GM21786 (cell line): ENCODE measurements at regions not wholly inside any gene's neighbourhood (a gene's known extent, or its start where the extent isn't known, plus 50 kb on each side); places are given as distances from the start of the nearest gene placed in this dataset.

Source experiments
- ATAC-seq: cut with Tn5 transposase; IDR thresholded peaks from one replicate; pipeline ENCODE4 v1.9.1; 2021; ENCODE audit not compliant: unreplicated experiment

DNA sequence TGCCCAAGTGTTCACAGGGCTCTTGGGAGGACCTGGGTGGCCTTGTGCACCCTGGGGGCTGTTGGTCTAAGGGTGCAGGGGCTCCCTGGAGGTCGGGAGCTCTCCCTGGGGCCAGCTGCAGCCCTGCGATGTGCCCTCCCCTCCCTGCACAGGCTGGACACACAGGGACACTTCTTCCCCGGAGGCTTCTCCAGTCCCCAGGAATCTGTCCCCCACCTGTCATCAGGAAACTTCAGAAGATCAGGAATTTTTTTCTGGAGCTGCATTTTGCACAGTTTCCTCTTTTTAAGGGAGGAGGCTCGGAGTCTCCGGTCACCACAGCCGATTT is 66.9 kb upstream of the BHLHE23 start:
- ATAC-seq, result no peak

DNA sequence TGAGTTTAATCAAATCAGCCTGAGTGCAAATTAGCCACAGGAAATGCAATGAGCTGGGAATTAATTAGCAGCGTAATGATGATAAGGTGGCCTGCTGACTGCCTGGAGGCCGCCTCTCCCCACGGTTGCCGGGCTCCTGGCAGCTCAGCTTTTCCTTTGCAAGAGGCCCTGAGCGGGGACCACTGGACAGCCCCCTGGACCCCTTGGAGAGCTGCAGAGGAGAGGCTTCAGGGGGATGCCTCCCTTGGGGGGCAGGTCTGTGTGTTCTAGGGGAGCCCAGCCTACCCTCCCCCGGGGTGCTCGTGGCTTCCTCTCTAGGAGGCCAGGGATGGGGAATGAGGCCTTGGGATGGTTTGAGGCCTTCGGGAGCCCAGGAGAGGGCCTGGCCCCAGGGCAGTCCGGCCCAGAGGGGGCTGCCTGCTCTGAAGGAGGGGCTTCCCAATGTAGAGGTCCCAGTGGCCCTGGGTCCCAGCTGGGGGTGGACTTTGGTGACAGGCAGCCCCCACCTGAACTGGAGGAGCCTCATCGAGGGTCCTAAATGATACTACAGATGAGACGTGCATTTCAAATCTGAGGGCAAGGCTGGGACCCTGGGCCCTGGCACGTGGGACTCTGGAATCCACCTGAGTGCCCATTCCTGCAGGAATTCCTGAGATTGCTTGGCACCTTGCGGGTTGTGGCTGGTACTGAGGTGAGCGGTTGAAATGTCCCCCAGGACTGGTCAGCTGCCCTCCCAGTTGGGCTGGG is 66.4 kb upstream of the BHLHE23 start:
- ATAC-seq, result no peak

DNA sequence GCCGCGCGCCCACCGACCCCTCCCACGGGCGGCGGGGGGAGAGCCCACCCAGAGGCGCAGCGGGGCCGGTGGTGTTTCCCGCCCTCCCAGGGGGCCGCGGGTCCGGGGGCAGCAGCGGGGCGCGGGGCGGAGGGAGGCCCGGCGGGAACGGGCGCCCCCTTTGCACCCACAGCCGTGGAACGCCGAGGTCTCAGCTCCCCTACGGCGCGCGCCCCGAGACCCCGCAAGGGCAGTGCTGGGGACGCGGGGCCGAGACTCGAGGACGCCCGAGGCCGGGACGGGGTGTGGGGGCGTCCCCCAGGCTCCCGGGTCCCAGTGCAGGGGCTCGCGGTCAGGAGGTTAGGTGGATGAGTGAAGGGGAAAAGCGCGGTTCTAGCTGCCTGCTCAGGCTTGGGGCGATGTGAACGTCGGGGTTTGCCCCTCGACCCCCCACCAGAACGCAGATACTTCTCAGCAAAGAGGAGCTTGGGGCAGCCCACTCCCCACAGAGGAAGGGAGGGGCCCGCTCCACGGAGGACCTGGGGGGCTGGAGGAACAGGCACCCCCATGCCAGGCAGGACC is 65.5 kb upstream of the BHLHE23 start:
- no peak for ATAC-seq

DNA sequence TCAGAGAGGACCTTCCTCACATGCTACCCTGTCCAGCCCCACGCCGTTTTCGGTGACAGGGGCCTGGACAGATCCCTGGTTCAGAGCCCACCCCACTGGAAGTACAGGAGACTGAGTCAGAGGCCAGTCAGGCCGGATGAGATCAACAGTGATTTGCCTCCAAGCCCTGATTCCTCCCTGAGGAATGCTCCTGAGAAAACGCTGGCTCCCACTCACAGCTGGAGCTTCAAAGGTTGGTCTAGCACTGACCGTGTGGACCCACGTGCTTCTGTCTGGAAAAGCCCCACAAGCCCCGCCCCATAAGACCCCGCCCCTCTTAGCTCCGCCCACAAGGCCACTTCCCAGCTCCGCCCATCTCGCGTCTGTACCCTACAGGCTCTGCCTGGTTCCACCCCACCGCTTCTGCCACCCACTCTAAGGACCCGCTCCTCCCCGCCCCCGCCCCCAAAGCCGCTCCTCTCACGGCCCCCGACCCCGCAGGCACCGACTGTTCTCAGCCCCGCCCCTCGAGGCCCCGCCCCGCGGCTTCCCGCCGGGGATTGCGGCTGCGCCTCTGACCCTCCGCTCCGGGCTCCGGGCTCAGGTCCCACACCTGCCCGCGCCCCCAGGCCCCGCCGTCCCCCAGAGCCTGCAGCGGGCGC is 64.9 kb upstream of the BHLHE23 start:
- ATAC-seq, result no peak

DNA sequence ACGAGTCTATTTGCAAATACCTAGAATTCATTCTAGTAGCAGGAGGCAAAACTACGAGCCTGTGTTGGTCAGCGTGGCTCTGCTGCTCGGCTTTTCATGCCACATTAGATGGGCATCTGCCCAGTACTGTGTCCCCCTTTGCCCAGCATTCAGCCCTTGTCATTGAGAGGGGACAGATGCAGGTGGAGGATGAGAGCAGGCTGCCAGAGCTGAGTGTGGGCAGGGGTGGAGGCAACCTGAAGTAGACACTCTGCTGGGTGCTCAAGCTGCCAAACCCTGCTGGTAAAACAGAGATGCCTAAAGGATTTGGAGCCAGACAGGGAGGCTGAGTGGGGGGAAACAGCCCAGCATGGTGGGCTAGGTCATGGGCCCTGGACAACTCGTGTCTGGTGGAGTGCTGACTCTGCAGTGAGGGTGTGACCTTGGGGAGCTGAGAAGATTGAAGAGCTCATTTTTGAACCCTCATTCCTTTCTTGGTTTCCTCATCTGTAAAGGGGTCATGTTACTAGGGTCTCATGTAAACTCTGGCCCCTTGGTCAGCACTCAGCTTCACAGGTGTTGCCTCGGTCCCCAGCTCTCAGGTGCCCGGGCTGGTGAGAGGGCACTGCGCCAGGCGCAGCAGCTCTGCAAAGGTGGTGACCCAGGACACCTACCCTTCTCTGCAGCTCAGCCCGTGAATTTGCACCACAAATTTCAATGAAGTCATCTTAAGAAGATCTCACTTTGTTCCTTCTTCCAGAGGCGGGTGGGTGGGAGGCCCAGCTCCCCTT is 64.2 kb upstream of the BHLHE23 start:
- ATAC-seq, result no peak

DNA sequence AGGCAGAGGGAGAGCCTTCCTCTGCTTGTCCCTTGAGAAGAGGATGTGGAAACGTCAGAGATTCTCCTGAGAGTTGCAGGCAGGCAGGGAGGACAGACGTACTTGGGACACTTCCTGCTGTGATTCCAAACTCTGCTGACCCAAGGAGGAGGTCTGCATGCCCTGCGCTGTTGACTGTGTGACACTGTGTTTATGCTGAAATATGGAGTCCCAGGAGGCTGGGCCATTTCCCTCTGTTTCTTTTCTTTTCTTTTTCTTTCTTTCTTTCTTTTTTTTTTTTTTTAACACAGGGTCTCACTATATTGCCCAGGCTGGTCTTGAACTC is 63.5 kb upstream of the BHLHE23 start:
- no peak for ATAC-seq

DNA sequence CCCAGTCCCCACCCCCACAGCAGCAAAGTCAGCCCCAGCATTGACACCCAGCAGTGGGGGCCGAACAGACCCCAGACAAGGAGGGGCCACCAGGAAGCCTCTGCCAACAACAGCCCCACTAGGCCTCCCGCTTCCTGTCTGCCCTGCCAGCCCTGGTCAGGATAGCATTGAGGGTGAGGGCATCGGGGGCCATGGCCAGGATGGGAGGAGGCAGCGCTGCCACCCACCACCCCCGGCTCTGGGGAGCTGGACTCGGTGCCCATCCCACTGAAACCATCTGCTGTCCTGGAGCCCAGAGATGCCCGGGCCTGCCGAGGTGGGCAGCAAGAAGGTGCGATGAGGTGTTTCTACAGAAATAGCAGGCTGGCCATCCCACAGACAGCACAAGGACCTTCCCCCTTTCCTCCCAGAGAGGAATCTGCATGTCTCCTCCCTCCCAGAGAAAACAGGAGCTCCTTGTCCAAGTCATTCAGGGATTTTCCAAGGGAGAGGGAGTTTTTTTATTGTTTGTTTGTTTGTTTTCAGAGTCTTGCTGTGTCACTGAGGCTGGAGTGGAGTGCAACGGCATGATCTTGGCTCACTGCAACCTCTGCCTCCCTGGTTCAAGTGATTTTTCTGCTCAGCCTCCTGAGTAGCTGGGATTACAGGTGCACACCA is 62.1 kb upstream of the BHLHE23 start:
- ATAC-seq, result no peak

DNA sequence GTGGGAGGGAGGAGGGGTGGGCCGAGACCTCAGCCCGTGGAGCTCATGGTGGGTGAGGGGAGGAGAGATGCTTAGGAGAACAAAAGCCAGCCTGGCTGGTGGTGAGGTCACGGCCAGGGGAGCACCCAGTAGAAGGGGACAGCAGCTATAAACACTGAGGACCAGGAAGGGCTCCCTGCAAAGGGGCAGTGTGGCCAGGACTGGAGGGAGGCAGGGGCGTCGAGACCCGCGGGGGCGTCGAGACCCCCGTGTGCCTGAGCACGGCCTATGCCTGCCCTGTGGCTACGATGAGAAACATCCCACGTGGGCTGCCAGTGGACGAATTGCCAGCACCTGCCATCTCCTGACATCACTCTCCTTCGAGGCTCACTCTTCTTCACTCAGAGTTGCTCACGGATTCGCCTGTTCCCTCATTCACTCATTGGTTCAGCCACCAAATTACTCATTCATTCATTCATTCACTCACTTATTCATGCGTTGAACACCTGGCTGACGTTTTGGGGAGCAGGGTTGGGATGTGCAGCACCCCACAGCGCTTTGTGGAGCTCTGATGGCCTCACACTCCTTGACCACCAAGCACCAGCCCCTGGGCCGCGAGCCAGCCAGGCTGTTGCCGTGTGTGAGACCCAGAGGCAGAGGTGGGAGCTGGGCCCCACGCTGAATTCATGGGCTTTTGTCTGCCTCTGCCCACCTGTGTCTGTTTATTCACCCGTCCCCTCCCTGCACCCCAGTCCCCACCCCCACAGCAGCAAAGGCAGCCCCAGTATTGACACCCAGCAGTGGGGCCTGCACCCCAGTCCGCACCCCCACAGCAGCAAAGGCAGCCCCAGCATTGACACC is 61.2 kb upstream of the BHLHE23 start:
- no peak for ATAC-seq

DNA sequence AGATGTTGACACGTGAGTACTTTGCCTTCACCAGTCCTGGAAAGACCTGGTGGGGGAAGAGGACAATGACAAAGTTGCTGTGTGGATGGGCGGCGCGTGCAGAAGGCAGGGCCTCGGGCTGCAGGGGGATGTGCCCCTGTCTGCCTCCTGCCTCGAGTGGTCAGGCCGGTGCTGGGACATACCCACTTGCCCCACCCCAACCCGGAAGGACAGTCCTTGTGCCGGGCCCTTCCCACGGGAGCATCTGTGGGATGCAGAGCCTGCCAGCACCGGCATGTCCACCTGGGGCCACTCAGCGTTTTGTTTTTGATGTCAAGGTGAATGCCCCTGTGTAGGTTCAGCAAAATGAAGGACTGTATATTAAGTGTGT is 60.5 kb upstream of the BHLHE23 start:
- no peak for ATAC-seq

DNA sequence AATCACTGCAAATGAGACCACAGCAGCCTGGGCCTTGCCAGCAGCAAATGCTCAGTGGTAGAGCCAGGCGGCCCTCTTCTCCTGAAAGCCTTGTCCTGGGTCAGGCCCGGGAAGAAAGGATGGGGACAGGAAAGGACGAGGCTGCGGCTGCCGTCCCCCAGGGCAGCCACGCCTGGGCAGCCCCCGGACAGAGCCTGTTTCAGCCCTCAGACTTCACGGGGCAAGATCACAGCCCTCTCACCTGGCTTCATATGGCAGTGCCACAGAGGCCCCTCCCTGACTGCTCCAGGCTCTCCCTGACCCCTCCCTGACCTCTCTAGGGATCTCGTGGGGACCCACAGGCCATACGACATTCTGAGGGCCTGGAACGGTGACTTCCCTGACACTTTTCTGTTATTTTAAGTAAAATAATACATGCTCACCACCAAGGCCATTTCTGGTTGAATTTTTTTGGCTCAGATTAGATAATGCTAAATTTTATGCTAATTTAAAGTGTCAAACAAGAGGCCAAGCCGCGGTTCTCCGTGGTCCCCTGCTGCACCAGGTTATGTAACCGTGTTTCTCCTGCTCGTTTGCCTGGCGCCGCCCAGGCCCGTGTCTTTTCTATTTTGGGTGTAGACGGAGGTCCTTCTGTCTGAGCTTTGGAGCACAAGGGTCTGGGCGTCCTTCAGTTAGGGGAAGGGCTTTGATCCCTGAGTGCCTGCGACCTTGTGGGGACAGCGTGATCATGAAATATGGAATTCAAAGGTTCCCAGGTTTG is 59.9 kb upstream of the BHLHE23 start:
- no peak for ATAC-seq

DNA sequence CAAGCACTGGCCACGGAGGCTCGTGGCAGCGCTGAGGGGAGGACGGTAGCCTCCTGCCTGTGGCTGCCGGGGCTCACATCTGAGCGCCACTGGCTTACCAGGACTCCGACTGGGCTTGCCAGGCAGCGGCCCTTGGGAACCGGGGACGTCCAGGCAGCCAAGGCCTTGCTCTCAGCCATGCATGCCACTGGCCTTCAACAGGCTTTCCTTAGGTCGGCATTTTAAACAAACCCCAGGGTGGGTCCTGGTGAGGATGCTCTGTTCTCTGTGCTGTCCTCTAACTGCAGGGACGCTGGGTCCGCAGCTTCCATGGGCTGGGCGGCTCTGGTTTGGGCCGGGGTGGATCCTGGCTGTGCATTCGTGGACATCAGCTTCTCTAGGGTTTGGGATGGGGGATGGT is 59.1 kb upstream of the BHLHE23 start:
- no peak for ATAC-seq

DNA sequence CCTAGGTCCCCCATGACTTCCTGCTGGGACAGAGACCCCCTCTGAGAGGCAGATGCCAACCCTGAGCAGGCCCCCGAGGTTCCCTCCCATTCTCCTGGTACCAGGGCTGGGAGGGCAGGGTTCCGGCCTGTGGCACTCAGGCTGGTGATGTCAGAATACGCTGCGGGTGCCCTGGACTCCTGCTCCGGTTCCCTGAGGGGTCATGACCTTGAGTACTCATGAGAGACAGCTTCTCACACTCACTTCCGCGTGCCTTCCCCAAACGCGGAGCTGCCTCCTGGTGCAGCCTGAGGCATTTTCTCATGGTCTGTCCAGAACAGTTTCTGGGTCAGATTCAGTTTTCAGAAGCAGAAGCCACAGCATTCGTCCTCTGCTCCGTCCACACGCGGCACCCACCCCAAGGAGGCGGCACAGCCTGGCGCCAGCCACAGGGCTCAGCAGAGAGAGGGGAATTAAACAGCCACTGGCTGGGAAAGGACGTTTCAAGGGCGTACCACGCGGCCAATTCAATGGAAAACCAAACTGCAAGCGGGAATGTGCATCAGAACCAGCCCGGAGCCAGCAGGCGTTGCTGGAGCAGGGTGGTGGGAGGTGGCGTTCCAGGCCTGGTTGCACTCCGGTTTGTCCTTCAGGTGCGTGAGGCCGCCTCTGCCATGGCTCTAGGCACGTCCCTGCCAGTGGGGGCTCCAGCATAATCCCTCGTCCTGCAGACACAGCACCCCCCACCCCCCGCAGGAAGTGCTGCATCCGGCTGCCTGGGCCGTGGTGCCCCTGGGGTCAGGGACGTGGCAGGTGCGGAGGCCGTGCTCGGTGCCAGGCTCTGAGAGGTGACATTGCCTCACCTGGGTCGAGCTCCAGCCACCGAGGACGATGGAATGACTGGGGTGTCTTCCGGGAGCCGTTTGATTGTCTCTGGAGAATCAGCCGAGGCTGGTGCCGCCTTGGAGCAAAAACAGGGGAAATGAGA is 58.3 kb upstream of the BHLHE23 start:
- ATAC-seq, result no peak

DNA sequence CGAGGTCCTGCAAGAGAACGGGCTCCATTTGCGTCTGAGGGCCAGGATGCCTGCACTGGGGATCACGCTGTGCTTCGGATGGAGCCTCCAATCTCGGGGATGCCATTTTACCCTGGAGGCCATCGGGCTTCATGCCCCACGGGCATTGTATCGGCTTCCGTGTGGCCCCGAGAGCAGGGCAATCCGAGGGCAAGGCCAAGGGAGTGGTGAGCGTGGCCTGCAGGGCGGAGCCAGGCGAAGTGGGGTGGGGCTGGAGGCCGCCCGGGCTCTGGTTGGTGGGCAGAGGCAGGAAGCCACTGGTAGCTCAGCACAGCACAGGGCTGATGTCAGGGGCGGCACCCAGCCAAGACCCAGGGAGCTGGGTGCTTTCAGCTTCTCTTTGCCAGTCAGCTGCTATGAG is 57.5 kb upstream of the BHLHE23 start:
- no peak for ATAC-seq

DNA sequence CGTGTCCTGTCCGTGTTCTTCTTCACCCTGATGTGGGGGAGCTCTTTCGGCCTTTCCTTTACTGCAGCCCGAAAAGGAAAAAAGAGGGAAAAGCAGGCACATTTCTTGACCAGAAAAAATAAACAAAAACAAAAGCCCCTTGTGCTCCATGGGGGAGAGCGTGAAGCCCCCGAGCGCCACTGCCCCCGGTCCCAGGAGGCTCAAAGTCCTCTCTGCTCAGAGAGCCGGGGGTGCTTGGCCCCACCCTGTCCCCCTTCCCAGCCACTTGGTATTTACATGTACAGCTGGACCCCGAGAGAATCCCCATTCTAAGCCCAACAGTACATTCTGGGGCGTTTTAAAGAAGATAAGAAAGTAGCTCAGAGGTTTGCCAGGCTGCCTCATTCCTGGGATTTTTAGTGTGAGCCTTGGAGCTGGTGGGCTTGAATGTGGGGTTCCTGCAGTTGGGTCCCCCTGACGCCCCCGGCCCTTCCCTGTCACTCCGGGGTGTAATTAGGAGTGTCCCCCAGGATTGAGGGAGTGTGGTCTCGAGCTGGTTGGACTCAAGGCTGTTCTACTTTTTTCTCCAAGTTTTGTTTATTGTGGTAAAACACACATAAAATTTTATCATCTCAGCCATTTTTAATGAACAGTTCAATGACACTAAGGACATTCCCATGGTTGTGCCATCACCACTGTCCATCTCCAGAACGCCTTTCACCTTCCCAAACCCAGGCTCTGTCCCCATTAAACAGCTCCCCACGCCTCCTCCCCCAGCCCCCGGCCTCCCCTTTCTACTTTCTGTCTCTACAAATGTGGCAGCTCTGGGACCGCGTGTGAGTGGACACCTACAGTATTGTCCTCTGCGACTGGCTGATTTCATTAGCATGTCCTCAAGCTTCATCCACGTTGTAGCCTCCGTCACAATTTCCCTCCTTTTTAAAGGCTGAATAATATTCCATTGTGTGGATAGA is 55.7 kb upstream of the BHLHE23 start:
- ATAC-seq, result no peak

DNA sequence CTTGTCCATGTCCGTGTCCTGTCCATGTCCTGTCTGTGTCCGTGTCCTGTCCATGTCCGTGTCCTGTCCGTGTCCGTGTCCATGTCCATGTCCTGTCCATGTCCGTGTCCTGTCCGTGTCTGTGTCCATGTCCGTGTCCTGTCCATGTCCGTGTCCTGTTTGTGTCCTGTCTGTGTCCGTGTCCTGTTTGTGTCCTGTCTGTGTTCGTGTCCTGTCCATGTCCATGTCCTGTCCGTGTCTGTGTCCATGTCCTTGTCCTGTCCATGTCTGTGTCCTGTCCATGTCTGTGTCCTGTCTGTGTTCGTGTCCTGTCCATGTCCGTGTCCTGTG is 55.0 kb upstream of the BHLHE23 start:
- no peak for ATAC-seq

DNA sequence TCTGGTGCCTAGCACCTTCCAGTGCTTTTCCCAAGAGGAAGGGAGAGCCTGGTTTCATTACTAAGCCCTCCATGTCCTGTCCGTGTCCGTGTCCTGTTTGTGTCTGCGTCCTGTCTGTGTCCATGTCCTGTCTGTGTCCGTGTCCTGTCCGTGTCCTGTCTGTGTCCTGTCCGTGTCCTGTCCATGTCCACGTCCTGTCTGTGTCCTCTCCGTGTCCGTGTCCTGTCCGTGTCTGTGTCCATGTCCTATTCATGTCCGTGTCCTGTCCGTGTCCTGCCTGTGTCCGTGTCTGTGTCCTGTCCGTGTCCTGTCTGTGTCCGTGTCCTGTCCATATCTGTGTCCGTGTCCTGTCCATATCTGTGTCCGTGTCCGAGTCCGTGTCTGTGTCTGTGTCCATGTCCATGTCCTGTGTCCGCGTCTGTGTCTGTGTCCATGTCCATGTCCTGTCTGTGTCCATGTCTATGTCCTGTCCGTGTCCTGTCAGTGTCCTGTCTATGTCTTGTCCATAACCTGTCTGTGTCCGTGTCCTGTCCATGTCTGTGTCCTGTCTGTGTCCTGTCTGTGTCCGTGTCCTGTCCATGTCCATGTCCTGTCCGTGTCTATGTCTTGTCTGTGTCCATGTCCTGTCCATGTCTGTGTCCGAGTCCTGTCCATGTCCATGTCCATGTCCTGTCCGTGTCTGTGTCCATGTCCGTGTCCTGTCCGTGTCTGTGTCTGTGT is 54.4 kb upstream of the BHLHE23 start:
- no peak for ATAC-seq
